Fibroblast of the aortic adventitia (primary cell): ENCODE measurements at regions not wholly inside any gene's neighbourhood (a gene's known extent, or its start where the extent isn't known, plus 50 kb on each side); places are given as distances from the start of the nearest gene placed in this dataset.
A peak's percentile ranks its signal among the peaks of the same experiment; 100 is the strongest.

Source experiments
- DNase-seq: peaks from one replicate; pipeline ENCODE4 v3.0.0-alpha.2; 2010; ENCODE audit warnings: low read depth
- H3K4me3 ChIP-seq: 2 replicates; pipeline ENCODE4 v1.5.1; 2011; ENCODE audit warnings: low read depth, mild to moderate bottlenecking, control low read depth, low read length, moderate library complexity
- TF ChIP-seq, protein P1 (sequence below): IDR thresholded peaks from 2 replicates; pipeline ENCODE4 v1.5.1; 2011; ENCODE audit warnings: mild to moderate bottlenecking, low read length, control low read depth, inconsistent platforms; ENCODE audit not compliant: insufficient read depth

DNA sequence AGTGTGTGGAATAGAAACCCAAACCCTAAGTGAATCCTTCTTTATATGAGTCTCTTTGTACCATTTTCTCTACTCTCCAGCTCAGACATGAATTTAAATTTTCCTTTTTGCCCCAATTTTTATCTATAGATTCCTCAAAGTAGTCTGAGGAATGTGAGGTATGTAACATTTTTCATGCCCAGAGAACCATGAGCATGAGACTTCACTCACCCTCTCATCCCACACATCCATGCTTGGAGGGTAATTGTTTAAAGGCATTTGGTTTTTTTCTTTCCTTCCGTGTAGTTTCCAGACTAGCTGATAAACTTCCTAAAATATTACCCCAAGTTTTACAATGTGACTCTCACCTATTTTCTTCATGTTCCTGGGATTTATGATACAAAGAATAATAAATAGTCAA lies 2056.8 kb upstream of the CELF4 start:
- DNase-seq = peak; percentile 11
- H3K4me3 ChIP-seq = no peak overlapping the region
- TF ChIP-seq, protein P1, sequence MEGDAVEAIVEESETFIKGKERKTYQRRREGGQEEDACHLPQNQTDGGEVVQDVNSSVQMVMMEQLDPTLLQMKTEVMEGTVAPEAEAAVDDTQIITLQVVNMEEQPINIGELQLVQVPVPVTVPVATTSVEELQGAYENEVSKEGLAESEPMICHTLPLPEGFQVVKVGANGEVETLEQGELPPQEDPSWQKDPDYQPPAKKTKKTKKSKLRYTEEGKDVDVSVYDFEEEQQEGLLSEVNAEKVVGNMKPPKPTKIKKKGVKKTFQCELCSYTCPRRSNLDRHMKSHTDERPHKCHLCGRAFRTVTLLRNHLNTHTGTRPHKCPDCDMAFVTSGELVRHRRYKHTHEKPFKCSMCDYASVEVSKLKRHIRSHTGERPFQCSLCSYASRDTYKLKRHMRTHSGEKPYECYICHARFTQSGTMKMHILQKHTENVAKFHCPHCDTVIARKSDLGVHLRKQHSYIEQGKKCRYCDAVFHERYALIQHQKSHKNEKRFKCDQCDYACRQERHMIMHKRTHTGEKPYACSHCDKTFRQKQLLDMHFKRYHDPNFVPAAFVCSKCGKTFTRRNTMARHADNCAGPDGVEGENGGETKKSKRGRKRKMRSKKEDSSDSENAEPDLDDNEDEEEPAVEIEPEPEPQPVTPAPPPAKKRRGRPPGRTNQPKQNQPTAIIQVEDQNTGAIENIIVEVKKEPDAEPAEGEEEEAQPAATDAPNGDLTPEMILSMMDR = no peak

DNA sequence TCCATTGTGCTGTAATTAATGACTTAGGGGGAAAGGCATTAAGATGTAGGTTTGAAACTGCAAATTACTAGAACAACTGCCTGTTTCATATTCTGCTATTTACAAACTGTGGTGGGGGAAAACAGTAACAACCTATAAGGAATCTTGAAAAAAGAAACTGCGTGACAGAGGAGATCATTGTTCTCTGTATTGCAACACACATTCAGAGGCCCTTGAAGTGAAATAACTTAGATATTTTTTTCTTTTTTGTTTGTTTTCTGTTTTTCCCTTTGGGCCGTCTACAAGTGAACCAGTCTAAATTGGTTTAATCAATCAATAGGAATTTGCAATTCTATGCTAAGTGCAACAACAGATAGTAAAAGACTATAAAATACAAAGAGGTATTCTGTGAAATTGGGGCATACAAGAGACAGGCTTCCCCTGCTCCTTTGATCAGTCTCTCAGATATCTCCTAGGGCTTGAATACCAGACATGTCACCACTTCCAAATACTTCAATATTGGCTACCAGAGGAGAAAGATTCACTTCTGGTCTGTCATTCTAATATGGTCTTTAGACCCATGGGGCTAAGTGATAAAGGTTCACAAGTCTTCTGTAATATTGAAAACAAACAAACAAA lies 2055.1 kb upstream of the CELF4 start:
- H3K4me3 ChIP-seq = no peak overlapping the region
- TF ChIP-seq, protein P1 = no peak
- no peak for DNase-seq

DNA sequence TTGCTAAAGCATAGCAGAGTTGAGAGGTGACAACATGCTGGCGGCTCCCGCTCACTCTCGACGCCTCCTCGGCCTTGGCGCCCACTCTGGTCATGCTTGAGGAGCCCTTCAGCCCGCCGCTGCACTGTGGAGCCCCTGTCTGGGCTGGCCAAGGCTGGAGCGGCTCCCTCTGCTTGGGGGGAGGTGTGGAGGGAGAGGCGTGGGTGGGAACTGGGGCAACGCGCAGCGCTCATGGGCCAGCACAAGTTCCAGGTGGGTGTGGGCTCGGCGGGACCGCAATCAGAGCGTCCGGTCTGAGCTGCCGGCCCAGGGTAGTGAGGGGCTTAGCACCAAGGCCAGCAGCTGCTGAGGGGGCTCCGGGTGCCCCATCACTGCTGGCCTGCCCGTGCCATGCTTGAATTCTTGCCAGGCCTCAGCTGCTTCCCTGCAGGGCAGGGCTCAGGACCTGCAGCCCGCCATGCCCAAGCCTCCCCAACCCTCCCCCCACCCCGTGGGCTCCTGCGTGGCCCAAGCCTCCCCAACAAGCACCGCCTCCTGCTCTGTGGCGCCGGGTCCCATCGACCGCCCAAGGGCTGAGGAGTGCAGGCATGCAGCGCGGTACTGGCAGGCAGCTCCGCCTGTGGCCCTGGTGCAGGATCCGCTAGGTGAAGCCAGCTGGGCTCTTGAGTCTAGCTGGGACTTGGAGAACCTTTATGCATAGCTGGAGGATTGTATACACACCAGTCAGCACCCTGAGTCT lies 2052.8 kb upstream of the CELF4 start:
- H3K4me3 ChIP-seq = no peak overlapping the region
- TF ChIP-seq, protein P1 = no peak
- DNase-seq = no peak

DNA sequence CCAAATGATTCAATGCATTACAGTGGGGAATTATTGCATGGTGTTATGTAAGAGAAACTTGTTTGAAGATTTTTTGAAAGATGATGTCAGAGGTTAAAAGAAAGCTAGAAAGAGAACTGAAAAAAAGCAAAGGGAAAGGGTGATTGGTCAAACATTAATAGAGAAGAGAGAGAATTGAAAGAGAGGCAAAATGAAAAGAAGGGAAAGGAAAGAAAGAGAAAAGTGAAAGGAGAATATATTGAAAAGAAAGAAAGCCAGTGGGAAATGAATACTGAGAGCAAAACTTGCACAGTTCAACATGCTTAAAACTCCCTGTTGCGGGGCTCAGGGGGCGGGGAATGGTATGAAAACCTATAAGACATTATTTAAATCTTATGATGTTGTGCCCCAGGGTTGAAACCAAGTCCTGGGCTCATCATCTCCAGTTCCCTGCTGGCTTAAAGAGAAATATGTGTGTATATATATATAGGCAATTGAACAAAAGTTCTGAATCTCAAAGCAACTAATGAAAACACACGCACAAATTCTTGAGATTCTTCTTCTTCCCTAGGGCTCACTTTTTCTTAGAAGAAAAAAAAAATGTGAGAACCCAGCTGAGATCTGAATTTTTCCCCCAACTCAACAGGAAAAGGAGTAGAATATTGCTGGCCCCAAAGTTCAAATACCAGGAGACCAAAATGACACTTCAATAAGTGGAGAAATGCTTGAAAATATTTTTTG lies 2045.9 kb upstream of the CELF4 start:
- no peak overlapping the region for H3K4me3 ChIP-seq
- DNase-seq = peak; percentile 5
- TF ChIP-seq, protein P1 = no peak

DNA sequence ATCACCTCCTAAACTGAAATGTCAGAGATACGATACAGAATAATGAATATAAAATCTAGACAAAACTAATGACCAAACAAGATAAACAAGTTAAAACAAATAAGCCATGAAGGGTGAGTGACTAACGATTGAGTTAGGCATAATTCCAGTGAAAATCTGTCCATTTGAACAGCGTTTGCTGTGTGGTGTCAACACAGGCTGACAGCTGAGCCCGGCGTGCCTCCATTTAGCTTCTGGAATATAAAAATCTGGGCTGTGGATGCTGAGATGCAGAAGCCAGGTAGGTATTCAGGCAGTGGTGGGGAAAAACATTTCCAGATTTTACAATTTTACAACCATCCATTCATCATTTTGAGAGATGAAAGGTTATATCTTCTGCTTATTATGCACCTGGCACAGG lies 2041.4 kb upstream of the CELF4 start:
- no peak for DNase-seq
- TF ChIP-seq, protein P1 = no peak
- no peak overlapping the region for H3K4me3 ChIP-seq

DNA sequence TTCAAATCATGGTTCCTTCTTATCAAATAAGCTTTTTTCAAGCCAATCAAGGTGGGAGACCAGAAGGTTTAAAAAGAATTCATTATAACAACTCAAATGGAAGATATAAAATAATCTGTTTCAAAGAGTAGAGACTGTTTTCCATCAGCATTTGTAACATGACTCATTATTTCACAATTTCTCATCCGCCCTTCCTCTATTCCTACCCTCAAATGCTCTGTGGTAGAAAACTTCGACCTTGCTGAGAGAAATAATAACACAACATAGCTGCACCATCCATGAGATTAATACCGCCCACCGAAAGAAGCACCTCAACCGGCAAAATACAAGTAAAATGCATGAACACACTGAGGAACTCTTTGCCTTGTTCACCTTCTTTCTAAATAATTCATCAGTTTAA lies 2039.2 kb upstream of the CELF4 start:
- DNase-seq = peak; percentile 24
- TF ChIP-seq, protein P1 = no peak
- no peak overlapping the region for H3K4me3 ChIP-seq
